ENCODE measurements at regions not wholly inside any gene's neighbourhood (a gene's known extent, or its start where the extent isn't known, plus 50 kb on each side); places are given as distances from the start of the nearest gene placed in this dataset.

DNA sequence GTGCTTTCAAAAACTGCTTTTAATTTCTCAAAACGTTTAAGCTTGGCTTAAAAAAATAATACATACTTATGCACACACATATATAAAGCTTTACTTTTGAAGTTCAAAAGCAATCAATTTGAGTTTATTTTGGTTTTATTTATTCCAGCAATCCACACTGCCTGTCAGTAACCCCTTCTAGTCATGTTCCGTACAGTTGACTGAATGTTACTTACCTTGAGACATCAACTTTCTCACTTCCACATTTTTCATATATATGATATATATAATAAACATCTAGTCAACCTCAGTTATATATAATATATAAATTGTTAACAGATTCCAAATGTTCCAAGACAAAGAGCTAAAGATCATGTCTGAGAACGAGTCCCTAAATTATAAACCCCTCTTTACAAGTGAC, 1137.3 kb upstream of the ZEB2 start:
- no TSS peak for BruUV-seq (replicated peaks)
- TF ChIP-seq, protein P1, sequence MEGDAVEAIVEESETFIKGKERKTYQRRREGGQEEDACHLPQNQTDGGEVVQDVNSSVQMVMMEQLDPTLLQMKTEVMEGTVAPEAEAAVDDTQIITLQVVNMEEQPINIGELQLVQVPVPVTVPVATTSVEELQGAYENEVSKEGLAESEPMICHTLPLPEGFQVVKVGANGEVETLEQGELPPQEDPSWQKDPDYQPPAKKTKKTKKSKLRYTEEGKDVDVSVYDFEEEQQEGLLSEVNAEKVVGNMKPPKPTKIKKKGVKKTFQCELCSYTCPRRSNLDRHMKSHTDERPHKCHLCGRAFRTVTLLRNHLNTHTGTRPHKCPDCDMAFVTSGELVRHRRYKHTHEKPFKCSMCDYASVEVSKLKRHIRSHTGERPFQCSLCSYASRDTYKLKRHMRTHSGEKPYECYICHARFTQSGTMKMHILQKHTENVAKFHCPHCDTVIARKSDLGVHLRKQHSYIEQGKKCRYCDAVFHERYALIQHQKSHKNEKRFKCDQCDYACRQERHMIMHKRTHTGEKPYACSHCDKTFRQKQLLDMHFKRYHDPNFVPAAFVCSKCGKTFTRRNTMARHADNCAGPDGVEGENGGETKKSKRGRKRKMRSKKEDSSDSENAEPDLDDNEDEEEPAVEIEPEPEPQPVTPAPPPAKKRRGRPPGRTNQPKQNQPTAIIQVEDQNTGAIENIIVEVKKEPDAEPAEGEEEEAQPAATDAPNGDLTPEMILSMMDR (conservative IDR thresholded peaks at IDR 0.05), result no peak
- TF ChIP-seq EZH2 (IDR thresholded peaks at IDR 0.05; ENCODE audit: low read depth), result no peak
- Histone ChIP-seq H3K4me2 (no peak overlapping the region), H3F3A (ENCODE audit: insufficient read depth, low read depth) (no peaks in the 10 kb centered on the region), H3K27me3 (ENCODE audit: insufficient read depth, low read depth) (no peaks in the 10 kb centered on the region), H4K20me1 (ENCODE audit: insufficient read depth) (no peaks in the 10 kb centered on the region), H3K27ac (no peak overlapping the region), H3K4me1 (replicated peaks; ENCODE audit: insufficient read depth) (no peaks in the 10 kb centered on the region), H3K79me2 (ENCODE audit: low read depth) (no peaks in the 10 kb centered on the region), H3K9me2 (ENCODE audit: insufficient read depth) (0 out of 2 replicates have a peak, but pooled peaks cover 4% of the 10 kb centered on the region), H3K9me3 (ENCODE audit: insufficient read depth, low read depth) (no peaks in the 10 kb centered on the region), H3K36me3 (ENCODE audit: low read depth) (no peaks in the 10 kb centered on the region), H2AFZ (no peak overlapping the region), H3K4me3 (no peak overlapping the region)
- CTCF ChIA-PET, result no interaction called here
- intact Hi-C loops (cut with micrococcal nuclease; ENCODE audit: unreplicated experiment), result no loop called here
- no peak for DNase-seq
- POLR2A ChIA-PET (ENCODE audit: unreplicated experiment), result interaction anchor here (0.6 kb wide), 2 partner anchors 12 to 111 kb away, joined by 3 read pairs; no protein-coding TSS in a partner anchor

DNA sequence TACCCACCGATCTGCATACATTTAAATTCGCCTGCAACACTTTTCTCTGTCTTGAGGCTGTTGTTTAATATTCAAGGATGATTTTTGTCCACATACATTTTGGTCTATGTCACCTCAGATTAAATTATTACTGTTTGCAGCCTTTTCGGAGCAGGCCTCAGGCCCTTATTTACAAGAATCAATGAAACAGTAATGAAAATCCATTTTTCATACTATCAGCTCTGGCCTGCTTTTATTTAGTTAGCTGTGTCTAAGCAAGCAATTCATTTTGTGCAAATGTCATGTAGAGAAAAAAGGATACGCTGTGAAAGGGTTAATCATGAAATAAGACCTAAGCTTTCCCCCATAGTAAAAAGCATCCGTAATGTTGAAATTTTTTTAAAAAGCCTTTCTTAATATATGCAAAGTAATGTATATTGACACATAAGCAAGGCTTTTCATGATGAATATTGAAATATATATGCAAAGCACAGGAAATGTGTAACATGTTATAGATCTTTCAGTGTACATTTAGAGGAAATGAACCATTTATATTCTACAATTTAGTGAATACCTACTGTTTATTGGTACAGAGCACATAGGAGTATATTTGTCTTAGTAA, 1135.3 kb upstream of the ZEB2 start:
- no peaks in the 10 kb centered on the region for H3K4me1 ChIP-seq (replicated peaks; ENCODE audit: insufficient read depth)
- no peak for DNase-seq
- no peaks in the 10 kb centered on the region for H3F3A ChIP-seq (ENCODE audit: insufficient read depth, low read depth)
- ChIA-PET POLR2A (ENCODE audit: unreplicated experiment) (no interaction called here), CTCF (no interaction called here)
- no peaks in the 10 kb centered on the region for H3K27me3 ChIP-seq (ENCODE audit: insufficient read depth, low read depth)
- no peak overlapping the region for H2AFZ ChIP-seq
- TF ChIP-seq, protein P1 (conservative IDR thresholded peaks at IDR 0.05), result no peak
- TF ChIP-seq EZH2 (IDR thresholded peaks at IDR 0.05; ENCODE audit: low read depth), result no peak
- H3K27ac ChIP-seq, result no peak overlapping the region
- H3K9me3 ChIP-seq (ENCODE audit: insufficient read depth, low read depth), result no peaks in the 10 kb centered on the region
- no TSS peak for BruUV-seq (replicated peaks)
- no peak overlapping the region for H3K4me3 ChIP-seq
- H3K4me2 ChIP-seq, result no peak overlapping the region
- no peaks in the 10 kb centered on the region for H4K20me1 ChIP-seq (ENCODE audit: insufficient read depth)
- no peaks in the 10 kb centered on the region for H3K36me3 ChIP-seq (ENCODE audit: low read depth)
- intact Hi-C loops (cut with micrococcal nuclease; ENCODE audit: unreplicated experiment), result no loop called here
- no peaks in the 10 kb centered on the region for H3K79me2 ChIP-seq (ENCODE audit: low read depth)
- 0 out of 2 replicates have a peak, but pooled peaks cover 4% of the 10 kb centered on the region for H3K9me2 ChIP-seq (ENCODE audit: insufficient read depth)

DNA sequence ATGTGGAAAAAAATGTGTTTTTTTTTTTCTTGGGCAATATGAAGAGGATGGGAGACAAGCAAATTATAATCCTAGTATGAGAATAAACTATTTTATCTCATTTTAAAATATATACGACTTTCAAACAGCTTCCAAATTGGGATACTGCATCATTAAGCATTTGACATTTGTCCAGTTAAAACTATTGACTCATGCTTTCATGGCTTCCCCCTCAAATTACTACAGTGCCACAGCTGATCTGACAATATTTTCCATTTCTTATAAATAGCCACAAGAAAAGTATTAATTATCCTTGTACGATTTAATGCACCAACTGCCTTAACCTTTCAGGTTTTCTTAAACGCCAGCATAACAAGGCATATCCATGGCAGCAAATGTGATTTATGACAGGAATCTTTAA, 1134.8 kb upstream of the ZEB2 start:
- DNase-seq, result no peak
- no peak overlapping the region for H3K27ac ChIP-seq
- H3K27me3 ChIP-seq (ENCODE audit: insufficient read depth, low read depth), result no peaks in the 10 kb centered on the region
- H2AFZ ChIP-seq, result no peak overlapping the region
- H3K9me2 ChIP-seq (ENCODE audit: insufficient read depth), result 0 out of 2 replicates have a peak, but pooled peaks cover 4% of the 10 kb centered on the region
- no peaks in the 10 kb centered on the region for H4K20me1 ChIP-seq (ENCODE audit: insufficient read depth)
- H3K4me3 ChIP-seq, result no peak overlapping the region
- H3K36me3 ChIP-seq (ENCODE audit: low read depth), result no peaks in the 10 kb centered on the region
- no peak overlapping the region for H3K4me2 ChIP-seq
- H3K4me1 ChIP-seq (replicated peaks; ENCODE audit: insufficient read depth), result no peaks in the 10 kb centered on the region
- H3K79me2 ChIP-seq (ENCODE audit: low read depth), result no peaks in the 10 kb centered on the region
- intact Hi-C loops (cut with micrococcal nuclease; ENCODE audit: unreplicated experiment), result no loop called here
- POLR2A ChIA-PET (ENCODE audit: unreplicated experiment), result no interaction called here
- no peak for TF ChIP-seq EZH2 (IDR thresholded peaks at IDR 0.05; ENCODE audit: low read depth)
- TF ChIP-seq, protein P1 (conservative IDR thresholded peaks at IDR 0.05), result no peak
- no TSS peak for BruUV-seq (replicated peaks)
- H3K9me3 ChIP-seq (ENCODE audit: insufficient read depth, low read depth), result no peaks in the 10 kb centered on the region
- no peaks in the 10 kb centered on the region for H3F3A ChIP-seq (ENCODE audit: insufficient read depth, low read depth)
- CTCF ChIA-PET, result no interaction called here
